Heart left ventricle (tissue), 13 donors: ENCODE measurements at regions not wholly inside any gene's neighbourhood (a gene's known extent, or its start where the extent isn't known, plus 50 kb on each side); places are given as distances from the start of the nearest gene placed in this dataset.

Source experiments
- POLR2A ChIP-seq, 2 donors: fragments of 450-650 bp; IDR thresholded peaks; one replicate each; pipeline ENCODE4 v1.6.1; 2017; ENCODE audit warnings: antibody characterized with exemption in 2 of 2, mild to moderate bottlenecking in 2 of 2, moderate library complexity in 2 of 2
- TF ChIP-seq, protein P1 (sequence below), 12 donors: fragments of 200-600 bp; sonication (generic) in 4 of 12; IDR thresholded peaks; one replicate each; pipeline versions ENCODE4 v1.5.0 to v1.8.0; 2018 to 2022; ENCODE audit warnings: antibody characterized with exemption in 12 of 12, mild to moderate bottlenecking in 5 of 12
- donor health status: ischemic (EF 13 %, LVEDD 7.1; RV severe dilation, severe dysfunction).
- donor health status: DM: no; HTN: yes; CAD: no.
- donor health status: DM: no; HTN: no; CAD: no.
- donor health status: ischemic (EF 25% LVEDD 6.9; RV normal size, moderate dysfunction).
- donor health status: ischemic (EF 25% LVEDD 5.7; RV mildly dilated, moderate dysfunction).
- donor health status: ischemic (EF 35%, LVEDD 5.7; RV mildly dilated, moderate dysfunction).
- donor health status: nonischemic (EF 11% LVEDD 7.7; RV severe dilation, severe dysfunction).
- donor health status: DM: yes; HTN: yes; CAD: no.
- donor health status: PGD.
- donor health status: ischemic (EF 29% LVEDD 5.4; RV normal size, mild dysfunction).
- donor health status: nonischemic (EF 23%, LVEDD 6.1; RV moderate dilation, normal function).

GRCh38 chr5:161598686-161599085 lies 52.2 kb upstream of the GABRB2 start:
- TF ChIP-seq, protein P1, sequence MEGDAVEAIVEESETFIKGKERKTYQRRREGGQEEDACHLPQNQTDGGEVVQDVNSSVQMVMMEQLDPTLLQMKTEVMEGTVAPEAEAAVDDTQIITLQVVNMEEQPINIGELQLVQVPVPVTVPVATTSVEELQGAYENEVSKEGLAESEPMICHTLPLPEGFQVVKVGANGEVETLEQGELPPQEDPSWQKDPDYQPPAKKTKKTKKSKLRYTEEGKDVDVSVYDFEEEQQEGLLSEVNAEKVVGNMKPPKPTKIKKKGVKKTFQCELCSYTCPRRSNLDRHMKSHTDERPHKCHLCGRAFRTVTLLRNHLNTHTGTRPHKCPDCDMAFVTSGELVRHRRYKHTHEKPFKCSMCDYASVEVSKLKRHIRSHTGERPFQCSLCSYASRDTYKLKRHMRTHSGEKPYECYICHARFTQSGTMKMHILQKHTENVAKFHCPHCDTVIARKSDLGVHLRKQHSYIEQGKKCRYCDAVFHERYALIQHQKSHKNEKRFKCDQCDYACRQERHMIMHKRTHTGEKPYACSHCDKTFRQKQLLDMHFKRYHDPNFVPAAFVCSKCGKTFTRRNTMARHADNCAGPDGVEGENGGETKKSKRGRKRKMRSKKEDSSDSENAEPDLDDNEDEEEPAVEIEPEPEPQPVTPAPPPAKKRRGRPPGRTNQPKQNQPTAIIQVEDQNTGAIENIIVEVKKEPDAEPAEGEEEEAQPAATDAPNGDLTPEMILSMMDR (IDR thresholded peaks at IDR 0.05), result no peak
- no peak for TF ChIP-seq POLR2A (IDR thresholded peaks at IDR 0.05)
